ENCODE measurements at regions not wholly inside any gene's neighbourhood (a gene's known extent, or its start where the extent isn't known, plus 50 kb on each side); places are given as distances from the start of the nearest gene placed in this dataset.

DNA sequence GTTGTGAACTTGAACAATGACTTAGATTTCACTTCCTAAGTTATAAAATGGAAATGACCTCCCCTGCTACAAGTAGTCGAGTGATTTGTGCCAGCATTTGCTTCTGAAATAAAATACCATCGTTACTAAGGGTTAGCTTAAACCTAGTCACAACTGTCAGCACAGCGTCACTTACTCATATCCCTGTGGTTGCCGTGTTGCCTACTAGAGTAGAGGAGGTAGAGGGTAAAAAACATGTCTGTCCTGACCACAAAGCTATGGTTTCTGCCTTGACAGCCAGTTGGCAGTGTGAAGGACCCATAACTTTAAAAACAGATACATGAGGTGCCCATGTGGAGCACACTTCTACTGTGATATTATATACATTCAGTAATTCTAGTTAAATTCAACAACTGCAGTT is 234.2 kb upstream of the RGS6 start:
- no peak for TF ChIP-seq CTCF (conservative IDR thresholded peaks at IDR 0.05)
- no peak for TF ChIP-seq EZH2 (IDR thresholded peaks at IDR 0.05; ENCODE audit: low read depth)

Measured in PC-9 (cell line).